GM12891 (cell line): ENCODE measurements at regions not wholly inside any gene's neighbourhood (a gene's known extent, or its start where the extent isn't known, plus 50 kb on each side); places are given as distances from the start of the nearest gene placed in this dataset.
"Not testable (repeated sequence)": the region's sequence is repeated elsewhere in the genome, so short reads cannot be mapped to it uniquely, and the experiment has no call there.

Experiments
- DNase-seq: peaks from one replicate; pipeline ENCODE4 v3.0.0; 2011; ENCODE audit warnings: low spot score; ENCODE audit not compliant: insufficient read length
- FAIRE-seq: peaks from 2 replicates; lab custom pipeline; 2011; peaks lifted over from hg19 to GRCh38; lab: Jason Lieb, UNC
- PAX5 ChIP-seq: IDR thresholded peaks from 2 replicates; pipeline ENCODE4 v1.6.1; 2011; ENCODE audit warnings: low read length, moderate library complexity, mild to moderate bottlenecking; ENCODE audit not compliant: insufficient read depth, severe bottlenecking
- POLR2A ChIP-seq: IDR thresholded peaks from 2 replicates; pipeline ENCODE4 v1.6.1; 2011; ENCODE audit warnings: low read depth, low read length, control low read depth
- POLR2AphosphoS5 ChIP-seq: IDR thresholded peaks from 2 replicates; pipeline ENCODE4 v1.6.1; 2011; ENCODE audit warnings: low read depth, low read length, control low read depth
- POU2F2 ChIP-seq: IDR thresholded peaks from 2 replicates; pipeline ENCODE4 v1.6.1; 2011; ENCODE audit warnings: low read depth, mild to moderate bottlenecking, control low read depth, low read length, moderate library complexity
- SPI1 ChIP-seq: IDR thresholded peaks from 2 replicates; pipeline ENCODE4 v1.6.1; 2011; ENCODE audit warnings: low read depth, low read length, control low read depth
- TAF1 ChIP-seq: IDR thresholded peaks from 2 replicates; pipeline ENCODE4 v1.6.1; 2011; ENCODE audit warnings: low read depth, low read length, control low read depth

DNA sequence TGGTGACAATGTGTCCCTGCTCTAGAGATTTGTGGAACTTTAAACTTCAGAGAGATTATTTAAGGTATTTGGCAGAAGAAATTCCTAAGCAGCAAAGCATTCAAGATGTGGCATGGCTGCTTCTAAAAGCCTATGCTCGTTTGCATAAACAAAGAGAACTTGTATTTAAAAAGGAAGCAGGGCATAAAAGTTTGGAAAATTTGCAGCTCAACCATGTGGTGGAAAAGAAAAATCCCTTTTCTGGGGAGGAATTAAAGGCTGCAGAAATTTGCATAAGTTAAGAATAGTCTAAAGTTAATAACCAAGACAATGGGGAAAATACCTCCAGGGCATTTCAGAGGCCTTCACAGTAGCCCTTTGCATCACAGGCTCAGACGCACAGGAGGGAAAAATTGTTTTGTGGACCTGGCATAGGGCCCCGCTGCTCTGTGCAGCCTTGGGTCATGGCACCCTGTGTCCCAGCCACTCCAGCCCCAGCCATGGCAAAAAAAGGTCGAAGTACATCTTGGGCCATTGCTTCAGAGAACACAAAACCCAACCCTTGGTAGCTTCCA is 1109.1 kb downstream of the OTOL1 start:
- DNase-seq, result no peak
- TF ChIP-seq PAX5 (no peak), SPI1 (no peak), POLR2AphosphoS5 (no peak), TAF1 (no peak), POU2F2 (no peak), POLR2A (no peak)
- FAIRE-seq, result no peak

DNA sequence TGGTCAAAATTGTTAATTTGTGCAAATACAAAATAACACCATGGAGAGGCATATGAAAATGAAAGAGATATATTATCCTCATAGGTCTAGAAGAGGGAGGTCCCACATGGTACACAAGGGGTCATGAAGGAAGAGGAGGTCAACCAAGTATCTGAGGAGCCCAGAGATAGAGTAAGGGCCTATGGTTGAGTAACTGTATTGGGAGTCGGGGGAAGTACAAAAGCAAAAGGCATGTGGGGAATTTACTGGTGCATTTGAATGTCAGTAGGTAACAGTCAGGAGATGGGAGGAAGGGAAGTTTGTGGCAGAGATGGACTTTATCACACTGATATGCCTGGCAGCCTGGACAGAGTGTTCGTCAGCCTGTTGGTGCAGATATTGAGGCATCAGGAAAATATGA is 1113.7 kb downstream of the OTOL1 start:
- no peak for FAIRE-seq
- no peak for TF ChIP-seq POLR2A
- TF ChIP-seq SPI1, result no peak
- no peak for TF ChIP-seq POLR2AphosphoS5
- no peak for TF ChIP-seq POU2F2
- TF ChIP-seq TAF1, result no peak
- TF ChIP-seq PAX5, result no peak
- DNase-seq, result no peak

DNA sequence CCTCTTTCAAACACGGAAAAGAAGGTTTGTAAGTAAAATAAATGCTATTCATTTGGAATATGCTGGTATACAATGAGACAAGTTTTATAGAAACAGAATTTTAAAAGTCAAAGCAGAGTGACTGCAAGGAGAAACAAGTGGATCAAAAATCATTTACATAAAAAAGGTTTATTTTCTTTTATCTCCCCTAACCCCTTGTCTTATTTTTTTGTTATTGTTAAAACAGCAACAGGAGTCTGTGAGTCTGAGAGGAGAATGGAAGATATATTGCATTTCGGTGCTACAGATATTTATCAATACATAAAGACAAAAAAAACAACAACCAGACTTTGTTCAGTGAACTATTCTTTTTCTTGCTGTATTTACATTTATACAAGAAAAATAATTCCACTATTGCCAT is 1116.4 kb downstream of the OTOL1 start:
- no peak for TF ChIP-seq SPI1
- no peak for TF ChIP-seq POU2F2
- no peak for TF ChIP-seq PAX5
- no peak for TF ChIP-seq POLR2AphosphoS5
- TF ChIP-seq POLR2A, result no peak
- no peak for TF ChIP-seq TAF1
- FAIRE-seq (no peak), DNase-seq (no peak)

DNA sequence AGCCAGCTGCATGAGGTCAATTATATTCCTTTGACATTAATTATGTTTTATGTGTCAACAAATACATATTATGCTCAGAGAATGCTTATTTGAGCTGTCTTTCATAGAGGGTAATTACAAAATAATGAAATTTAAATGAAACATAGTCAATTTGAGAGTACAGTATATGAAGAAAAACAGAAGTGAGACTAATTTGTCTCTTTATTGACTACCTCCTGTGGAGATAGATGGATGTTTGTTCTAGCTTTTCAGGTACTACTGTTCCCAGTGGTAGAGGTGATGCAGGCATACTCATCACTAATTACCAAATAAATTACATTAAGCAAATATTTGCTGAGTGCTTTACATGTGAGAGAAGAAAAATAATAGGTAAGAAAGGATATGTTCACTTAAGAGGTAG is 1129.6 kb downstream of the OTOL1 start:
- no peak for TF ChIP-seq POLR2AphosphoS5
- TF ChIP-seq POLR2A, result no peak
- TF ChIP-seq TAF1, result no peak
- TF ChIP-seq SPI1, result no peak
- TF ChIP-seq PAX5, result no peak
- no peak for TF ChIP-seq POU2F2
- no peak for FAIRE-seq
- DNase-seq, result no peak

GRCh38 chr3:162628531-162628930 is 1131.9 kb downstream of the OTOL1 start:
- FAIRE-seq, result no peak

GRCh38 chr3:162629372-162629771 is 1132.8 kb downstream of the OTOL1 start:
- FAIRE-seq, result no peak
- TF ChIP-seq POLR2A, result no peak
- DNase-seq, result no peak

More at GRCh38 chr3:162628531-162628930, 1131.9 kb downstream of the OTOL1 start:
- DNase-seq, result no peak
- TF ChIP-seq POLR2AphosphoS5 (no peak), SPI1 (no peak), TAF1 (no peak), PAX5 (no peak), POLR2A (no peak), POU2F2 (no peak)

DNA sequence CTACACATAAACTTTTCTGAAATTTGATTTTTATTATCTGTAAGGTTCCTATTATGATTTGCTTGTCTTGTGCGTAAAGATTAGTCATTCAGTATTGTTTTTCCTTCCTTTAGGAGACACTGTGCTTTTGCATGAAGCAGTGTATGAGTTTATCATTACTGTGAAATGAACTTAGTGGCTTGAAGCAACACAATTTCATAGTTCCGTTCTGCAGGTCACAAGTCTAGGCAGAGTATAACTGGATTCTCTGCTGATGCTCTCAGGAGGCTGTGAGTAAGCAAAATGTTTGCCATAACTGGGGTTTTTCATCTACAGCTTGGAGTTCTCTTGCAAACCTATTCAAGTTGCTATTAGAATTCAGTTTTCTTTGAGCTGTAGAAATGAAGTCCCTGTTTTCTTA is 1136.1 kb downstream of the OTOL1 start:
- FAIRE-seq (no peak), DNase-seq (no peak)
- TF ChIP-seq SPI1, result no peak
- no peak for TF ChIP-seq POU2F2
- TF ChIP-seq POLR2A, result no peak
- no peak for TF ChIP-seq PAX5

DNA sequence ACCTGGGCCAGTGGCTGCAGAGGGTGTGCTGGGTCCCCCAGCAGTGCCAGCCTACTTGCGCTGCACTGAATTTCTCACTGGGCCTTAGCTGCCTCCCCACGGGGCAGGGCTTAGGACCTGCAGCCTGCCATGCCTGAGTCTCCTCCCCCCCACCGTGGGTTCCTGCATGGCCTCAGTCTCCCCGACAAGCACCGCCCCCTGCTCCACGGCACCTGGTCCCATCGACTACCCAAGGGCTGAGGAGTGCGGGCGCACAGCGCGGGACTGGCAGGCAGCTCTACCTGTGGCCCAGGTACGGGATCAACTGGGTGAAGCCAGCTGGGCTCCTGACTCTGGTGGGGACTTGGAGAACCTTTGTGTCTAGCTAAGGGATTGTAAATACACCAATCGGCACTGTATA is 1143.6 kb downstream of the OTOL1 start:
- not testable (repeated sequence) for FAIRE-seq, DNase-seq

- FAIRE-seq (no peak), DNase-seq (no peak)
- TF ChIP-seq POLR2AphosphoS5, result no peak
- no peak for TF ChIP-seq SPI1
- no peak for TF ChIP-seq PAX5
- TF ChIP-seq POU2F2, result no peak
- no peak for TF ChIP-seq TAF1
- no peak for TF ChIP-seq POLR2A
Measured at GRCh38 chr3:162641317-162641716, 1144.7 kb downstream of the OTOL1 start.

- no peak for DNase-seq
- TF ChIP-seq POU2F2 (no peak), TAF1 (no peak), PAX5 (no peak)
- FAIRE-seq, result no peak
Measured at GRCh38 chr3:162641907-162642306, 1145.3 kb downstream of the OTOL1 start.

GRCh38 chr3:162643245-162643644 is 1146.6 kb downstream of the OTOL1 start:
- no peak for DNase-seq
- FAIRE-seq, result no peak
- TF ChIP-seq POLR2AphosphoS5 (no peak), TAF1 (no peak), POLR2A (no peak), PAX5 (no peak), POU2F2 (no peak), SPI1 (no peak)

DNA sequence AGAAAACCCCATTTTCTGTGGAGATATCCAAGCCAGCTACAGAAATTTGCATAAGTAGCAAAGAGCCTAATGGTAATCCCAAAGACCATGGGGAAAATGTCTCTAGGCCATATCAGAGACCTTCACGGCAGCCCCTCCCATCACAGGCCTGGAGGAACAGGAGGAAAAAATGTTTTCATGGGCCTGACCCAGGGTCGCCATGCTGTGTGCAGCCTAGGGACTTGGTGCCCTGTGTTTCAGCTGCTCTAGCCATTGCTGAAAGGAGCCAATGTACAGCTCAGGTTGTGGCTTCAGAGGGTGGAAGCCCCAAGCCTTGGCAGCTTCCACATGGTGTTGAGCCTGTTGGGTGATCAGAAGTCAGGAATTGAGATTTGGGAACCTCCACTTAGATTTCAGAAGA is 1150.7 kb downstream of the OTOL1 start:
- FAIRE-seq (no peak), DNase-seq (no peak)
- TF ChIP-seq POU2F2 (no peak), POLR2A (no peak), SPI1 (no peak), TAF1 (no peak), POLR2AphosphoS5 (no peak), PAX5 (no peak)
